ENCODE measurements at regions not wholly inside any gene's neighbourhood (a gene's known extent, or its start where the extent isn't known, plus 50 kb on each side); places are given as distances from the start of the nearest gene placed in this dataset.

DNA sequence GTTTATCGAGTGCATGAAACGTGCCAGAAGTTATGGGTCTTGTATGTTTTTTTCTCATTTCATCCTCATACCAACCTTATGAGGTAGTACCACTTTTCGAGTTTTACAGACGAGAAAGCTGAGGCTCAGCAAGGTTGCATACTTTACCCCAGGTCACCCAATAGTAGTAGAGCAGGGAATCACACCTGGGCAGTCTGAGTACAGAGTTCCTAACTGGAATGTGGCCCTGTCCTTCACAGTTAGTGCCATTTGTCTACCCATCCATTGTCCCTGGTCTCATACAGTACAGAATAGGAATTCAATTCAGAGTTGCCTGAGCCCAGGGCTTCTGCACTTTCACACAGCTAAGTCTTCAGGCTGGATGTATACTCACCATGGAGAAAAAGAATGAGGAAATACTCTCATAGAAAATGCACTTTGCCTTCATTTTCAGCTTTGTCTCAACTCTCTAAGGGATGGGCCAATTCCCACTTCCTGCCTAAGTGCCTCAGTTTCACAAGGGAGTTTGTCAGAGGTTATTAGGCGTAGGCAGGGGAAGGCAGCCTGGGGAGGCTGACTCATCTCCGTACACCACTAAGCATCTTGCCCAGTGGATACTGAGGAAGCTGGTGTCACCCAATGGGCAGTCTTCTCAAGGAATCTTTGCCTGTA lies 93.2 kb downstream of the TMEM212 start:
- no peaks in the 10 kb centered on the region for H3K79me2 ChIP-seq (ENCODE audit: control insufficient read depth, low read length)
- H3K9me2 ChIP-seq (replicated peaks; ENCODE audit: control insufficient read depth, low read length) = no peaks in the 10 kb centered on the region
- no peak for TF ChIP-seq EZH2phosphoT487 (IDR thresholded peaks at IDR 0.05; ENCODE audit: borderline replicate concordance, low read length)
- TF ChIP-seq, protein P1, sequence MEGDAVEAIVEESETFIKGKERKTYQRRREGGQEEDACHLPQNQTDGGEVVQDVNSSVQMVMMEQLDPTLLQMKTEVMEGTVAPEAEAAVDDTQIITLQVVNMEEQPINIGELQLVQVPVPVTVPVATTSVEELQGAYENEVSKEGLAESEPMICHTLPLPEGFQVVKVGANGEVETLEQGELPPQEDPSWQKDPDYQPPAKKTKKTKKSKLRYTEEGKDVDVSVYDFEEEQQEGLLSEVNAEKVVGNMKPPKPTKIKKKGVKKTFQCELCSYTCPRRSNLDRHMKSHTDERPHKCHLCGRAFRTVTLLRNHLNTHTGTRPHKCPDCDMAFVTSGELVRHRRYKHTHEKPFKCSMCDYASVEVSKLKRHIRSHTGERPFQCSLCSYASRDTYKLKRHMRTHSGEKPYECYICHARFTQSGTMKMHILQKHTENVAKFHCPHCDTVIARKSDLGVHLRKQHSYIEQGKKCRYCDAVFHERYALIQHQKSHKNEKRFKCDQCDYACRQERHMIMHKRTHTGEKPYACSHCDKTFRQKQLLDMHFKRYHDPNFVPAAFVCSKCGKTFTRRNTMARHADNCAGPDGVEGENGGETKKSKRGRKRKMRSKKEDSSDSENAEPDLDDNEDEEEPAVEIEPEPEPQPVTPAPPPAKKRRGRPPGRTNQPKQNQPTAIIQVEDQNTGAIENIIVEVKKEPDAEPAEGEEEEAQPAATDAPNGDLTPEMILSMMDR (IDR thresholded peaks at IDR 0.05; ENCODE audit: low read depth, low read length, poor library complexity, severe bottlenecking) = no peak
- H3F3A ChIP-seq (ENCODE audit: control insufficient read depth, insufficient read depth) = no peaks in the 10 kb centered on the region
- H4K20me1 ChIP-seq (ENCODE audit: control insufficient read depth, insufficient read depth, low read depth, low read length) = no peaks in the 10 kb centered on the region
- H3K27me3 ChIP-seq (ENCODE audit: control insufficient read depth, low read length) = peaks cover 5% of the 10 kb centered on the region; the same call in 1 of the 2 replicates
- H3K9me3 ChIP-seq (ENCODE audit: control insufficient read depth, insufficient read depth, low read length) = no peaks in the 10 kb centered on the region
- no peak overlapping the region for H3K27ac ChIP-seq (ENCODE audit: low read depth, low read length)
- no peaks in the 10 kb centered on the region for H3K36me3 ChIP-seq (ENCODE audit: control insufficient read depth, low read length)
- no peak overlapping the region for H3K4me2 ChIP-seq (ENCODE audit: low read length)
- no peaks in the 10 kb centered on the region for H3K4me1 ChIP-seq (ENCODE audit: control insufficient read depth, low read length)
- no peak overlapping the region for H3K4me3 ChIP-seq (ENCODE audit: low read length)

DNA sequence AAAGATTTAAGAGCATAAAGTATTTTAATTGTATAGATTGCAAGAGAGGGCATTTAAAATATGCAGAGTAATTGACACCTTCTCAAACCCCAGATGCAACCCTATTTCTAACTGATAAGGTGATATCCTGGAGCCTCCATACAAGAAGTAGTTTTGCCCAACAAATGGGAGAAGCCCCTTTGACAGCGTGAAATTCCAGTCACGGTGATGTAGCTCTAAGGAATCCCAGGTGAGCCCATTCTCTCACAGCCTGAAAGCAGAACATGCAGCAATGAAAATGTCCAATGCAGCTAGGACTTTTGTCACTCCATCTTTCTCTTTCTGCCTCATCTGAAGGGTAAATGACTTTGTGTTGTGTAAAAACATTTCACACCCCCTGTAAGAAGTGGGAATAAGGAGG lies 96.4 kb downstream of the TMEM212 start:
- Histone ChIP-seq H3K4me2 (ENCODE audit: low read length) (no peak overlapping the region), H3K4me1 (ENCODE audit: control insufficient read depth, low read length) (no peaks in the 10 kb centered on the region), H3K36me3 (ENCODE audit: control insufficient read depth, low read length) (no peaks in the 10 kb centered on the region), H3K79me2 (ENCODE audit: control insufficient read depth, low read length) (no peaks in the 10 kb centered on the region), H3K9me2 (replicated peaks; ENCODE audit: control insufficient read depth, low read length) (no peaks in the 10 kb centered on the region), H3F3A (ENCODE audit: control insufficient read depth, insufficient read depth) (no peaks in the 10 kb centered on the region), H3K4me3 (ENCODE audit: low read length) (no peak overlapping the region), H3K27me3 (ENCODE audit: control insufficient read depth, low read length) (peaks cover 6% of the 10 kb centered on the region; the same call in 1 of the 2 replicates), H4K20me1 (ENCODE audit: control insufficient read depth, insufficient read depth, low read depth, low read length) (no peaks in the 10 kb centered on the region), H3K9me3 (ENCODE audit: control insufficient read depth, insufficient read depth, low read length) (no peaks in the 10 kb centered on the region), H3K27ac (ENCODE audit: low read depth, low read length) (no peak overlapping the region)
- TF ChIP-seq, protein P1 (IDR thresholded peaks at IDR 0.05; ENCODE audit: low read depth, low read length, poor library complexity, severe bottlenecking) = no peak
- TF ChIP-seq EZH2phosphoT487 (IDR thresholded peaks at IDR 0.05; ENCODE audit: borderline replicate concordance, low read length) = no peak

DNA sequence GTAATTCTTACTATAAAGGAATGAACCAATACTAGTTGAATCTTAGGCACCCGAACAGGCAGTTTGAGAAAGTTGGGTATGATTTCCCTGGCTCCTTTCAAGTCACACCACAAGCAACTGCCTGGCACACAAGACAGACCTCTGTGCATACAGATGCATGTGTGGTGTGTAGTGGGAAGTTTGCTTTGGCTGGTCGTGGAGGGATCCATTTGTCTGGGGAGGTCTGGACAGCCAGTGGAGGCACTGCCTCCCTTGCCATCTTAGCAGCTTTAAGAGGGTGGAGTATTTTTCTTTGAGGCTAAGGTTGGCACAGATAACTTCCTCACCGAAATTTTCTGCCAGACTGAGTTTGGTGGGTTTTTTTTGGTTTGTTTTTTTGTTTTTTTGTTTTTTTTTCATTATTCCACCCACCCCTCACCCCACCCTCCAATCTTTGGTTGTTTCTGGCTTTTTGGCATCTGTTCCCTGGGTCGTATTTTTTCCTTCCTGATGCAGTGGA lies 97.1 kb downstream of the TMEM212 start:
- Histone ChIP-seq H3K4me3 (ENCODE audit: low read length) (no peak overlapping the region), H3K27ac (ENCODE audit: low read depth, low read length) (no peak overlapping the region), H3K4me2 (ENCODE audit: low read length) (no peak overlapping the region), H3F3A (ENCODE audit: control insufficient read depth, insufficient read depth) (no peaks in the 10 kb centered on the region), H3K4me1 (ENCODE audit: control insufficient read depth, low read length) (no peaks in the 10 kb centered on the region), H3K79me2 (ENCODE audit: control insufficient read depth, low read length) (no peaks in the 10 kb centered on the region), H3K9me3 (ENCODE audit: control insufficient read depth, insufficient read depth, low read length) (no peaks in the 10 kb centered on the region), H3K9me2 (replicated peaks; ENCODE audit: control insufficient read depth, low read length) (no peaks in the 10 kb centered on the region), H3K36me3 (ENCODE audit: control insufficient read depth, low read length) (no peaks in the 10 kb centered on the region), H4K20me1 (ENCODE audit: control insufficient read depth, insufficient read depth, low read depth, low read length) (no peaks in the 10 kb centered on the region), H3K27me3 (ENCODE audit: control insufficient read depth, low read length) (peaks cover 4% of the 10 kb centered on the region; the same call in 1 of the 2 replicates)
- TF ChIP-seq, protein P1 (IDR thresholded peaks at IDR 0.05; ENCODE audit: low read depth, low read length, poor library complexity, severe bottlenecking) = no peak
- no peak for TF ChIP-seq EZH2phosphoT487 (IDR thresholded peaks at IDR 0.05; ENCODE audit: borderline replicate concordance, low read length)

Measured in DOHH2 (cell line).